ENCODE measurements at regions not wholly inside any gene's neighbourhood (a gene's known extent, or its start where the extent isn't known, plus 50 kb on each side); places are given as distances from the start of the nearest gene placed in this dataset.

DNA sequence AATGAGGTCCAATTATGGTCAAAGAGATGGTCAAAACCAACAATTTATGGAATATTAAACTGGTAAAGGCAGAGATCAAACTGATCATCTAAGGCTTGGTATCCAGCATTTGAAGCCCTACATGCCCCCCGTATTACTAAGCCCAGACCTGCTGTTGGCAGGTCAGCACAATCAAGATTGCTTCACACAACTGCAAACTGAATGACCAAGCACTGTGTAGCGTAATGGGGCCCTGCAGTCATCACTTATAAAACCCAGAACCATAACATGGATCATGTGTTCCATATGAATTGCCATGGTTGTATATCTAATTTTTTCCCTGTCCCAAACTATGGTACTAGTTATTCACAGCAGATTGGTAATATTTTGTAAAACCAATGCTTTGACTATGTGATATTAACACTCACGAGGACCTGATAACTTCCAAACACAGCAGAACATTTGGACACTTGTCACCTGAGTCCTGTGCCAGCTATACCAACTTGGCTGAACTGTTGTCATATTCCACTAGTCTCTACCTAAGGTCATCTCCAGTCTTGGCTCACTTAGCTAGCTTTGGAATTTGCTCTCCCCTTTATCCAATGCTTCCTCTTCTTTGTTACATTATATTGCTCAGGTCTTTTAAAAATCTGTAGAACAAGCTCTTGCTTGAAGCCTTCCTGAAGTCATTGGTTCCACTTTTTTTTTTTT, 81.7 kb upstream of the HMHB1 start:
- no peaks in the 10 kb centered on the region for H3K4me1 ChIP-seq (ENCODE audit: control insufficient read depth, extremely low read depth, insufficient read depth, low read length)
- H3K79me2 ChIP-seq (ENCODE audit: control insufficient read depth, insufficient read depth, low read length), result no peaks in the 10 kb centered on the region
- no peaks in the 10 kb centered on the region for H4K20me1 ChIP-seq (ENCODE audit: control insufficient read depth, extremely low read depth, insufficient read depth, low read length)
- no peaks in the 10 kb centered on the region for H3K9me3 ChIP-seq (ENCODE audit: control insufficient read depth, insufficient read depth, low read depth, low read length)
- TF ChIP-seq, protein P1, sequence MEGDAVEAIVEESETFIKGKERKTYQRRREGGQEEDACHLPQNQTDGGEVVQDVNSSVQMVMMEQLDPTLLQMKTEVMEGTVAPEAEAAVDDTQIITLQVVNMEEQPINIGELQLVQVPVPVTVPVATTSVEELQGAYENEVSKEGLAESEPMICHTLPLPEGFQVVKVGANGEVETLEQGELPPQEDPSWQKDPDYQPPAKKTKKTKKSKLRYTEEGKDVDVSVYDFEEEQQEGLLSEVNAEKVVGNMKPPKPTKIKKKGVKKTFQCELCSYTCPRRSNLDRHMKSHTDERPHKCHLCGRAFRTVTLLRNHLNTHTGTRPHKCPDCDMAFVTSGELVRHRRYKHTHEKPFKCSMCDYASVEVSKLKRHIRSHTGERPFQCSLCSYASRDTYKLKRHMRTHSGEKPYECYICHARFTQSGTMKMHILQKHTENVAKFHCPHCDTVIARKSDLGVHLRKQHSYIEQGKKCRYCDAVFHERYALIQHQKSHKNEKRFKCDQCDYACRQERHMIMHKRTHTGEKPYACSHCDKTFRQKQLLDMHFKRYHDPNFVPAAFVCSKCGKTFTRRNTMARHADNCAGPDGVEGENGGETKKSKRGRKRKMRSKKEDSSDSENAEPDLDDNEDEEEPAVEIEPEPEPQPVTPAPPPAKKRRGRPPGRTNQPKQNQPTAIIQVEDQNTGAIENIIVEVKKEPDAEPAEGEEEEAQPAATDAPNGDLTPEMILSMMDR (conservative IDR thresholded peaks at IDR 0.05 in 1 of 2, IDR thresholded peaks at IDR 0.05 in 1 of 2; ENCODE audit: low read depth in 1 of 2, low read length in 2 of 2), result no peak
- TF ChIP-seq EZH2 (IDR thresholded peaks at IDR 0.05; ENCODE audit: low read length, missing control alignments), result no peak
- H3K4me2 ChIP-seq (ENCODE audit: extremely low read depth, insufficient read depth, low read length), result no peak overlapping the region
- no peak overlapping the region for H3K9ac ChIP-seq (ENCODE audit: insufficient read depth, low read length)
- H3K27me3 ChIP-seq (ENCODE audit: control insufficient read depth, insufficient read depth, low read length), result no peaks in the 10 kb centered on the region
- no peak overlapping the region for H3K4me3 ChIP-seq (replicated peaks in 1 of 4; ENCODE audit: control extremely low read depth in 1 of 4, insufficient read depth in 1 of 4, low read depth in 3 of 4, low read length in 4 of 4)
- DNase-seq (ENCODE audit: low read depth in 2 of 2), result no peak
- H3K36me3 ChIP-seq (ENCODE audit: control insufficient read depth, insufficient read depth, low read length), result no peaks in the 10 kb centered on the region
- no peak overlapping the region for H2AFZ ChIP-seq (ENCODE audit: low read length)
- no peak overlapping the region for H3K27ac ChIP-seq (ENCODE audit: insufficient read depth, low read length)

DNA sequence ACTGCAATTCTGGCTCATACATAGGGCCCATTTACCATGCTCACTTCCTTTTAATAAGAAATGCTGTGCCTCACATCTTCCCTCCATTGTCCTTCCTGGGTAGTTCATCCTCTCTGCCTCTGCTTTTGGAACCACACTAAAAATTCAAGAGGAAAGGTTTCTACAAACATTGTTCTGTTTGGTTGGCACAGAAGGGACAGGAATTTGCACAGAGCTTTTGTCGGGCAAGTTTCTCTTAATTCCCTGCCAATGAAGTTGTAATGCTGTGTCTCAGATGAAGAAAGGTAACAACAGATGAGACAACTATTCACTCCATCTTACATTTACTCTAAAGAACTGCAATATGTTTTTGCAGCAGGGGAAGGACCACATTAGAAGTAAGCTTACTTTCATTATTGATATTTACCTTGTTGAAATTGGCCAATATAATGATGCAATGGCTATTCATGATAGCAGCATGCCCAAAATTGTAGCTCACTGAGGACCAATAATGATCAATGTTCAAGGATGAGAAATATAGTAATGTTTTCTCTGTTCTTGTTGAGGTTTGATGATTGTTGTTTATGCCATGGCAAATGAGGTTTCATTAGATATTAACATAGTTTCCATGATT, 82.5 kb upstream of the HMHB1 start:
- no peaks in the 10 kb centered on the region for H3K9me3 ChIP-seq (ENCODE audit: control insufficient read depth, insufficient read depth, low read depth, low read length)
- H3K27me3 ChIP-seq (ENCODE audit: control insufficient read depth, insufficient read depth, low read length), result no peaks in the 10 kb centered on the region
- no peak overlapping the region for H3K27ac ChIP-seq (ENCODE audit: insufficient read depth, low read length)
- no peaks in the 10 kb centered on the region for H4K20me1 ChIP-seq (ENCODE audit: control insufficient read depth, extremely low read depth, insufficient read depth, low read length)
- H3K4me1 ChIP-seq (ENCODE audit: control insufficient read depth, extremely low read depth, insufficient read depth, low read length), result no peaks in the 10 kb centered on the region
- no peak overlapping the region for H3K4me3 ChIP-seq (replicated peaks in 1 of 4; ENCODE audit: control extremely low read depth in 1 of 4, insufficient read depth in 1 of 4, low read depth in 3 of 4, low read length in 4 of 4)
- H3K79me2 ChIP-seq (ENCODE audit: control insufficient read depth, insufficient read depth, low read length), result no peaks in the 10 kb centered on the region
- no peak overlapping the region for H3K4me2 ChIP-seq (ENCODE audit: extremely low read depth, insufficient read depth, low read length)
- H3K36me3 ChIP-seq (ENCODE audit: control insufficient read depth, insufficient read depth, low read length), result no peaks in the 10 kb centered on the region
- no peak overlapping the region for H2AFZ ChIP-seq (ENCODE audit: low read length)
- TF ChIP-seq, protein P1 (conservative IDR thresholded peaks at IDR 0.05 in 1 of 2, IDR thresholded peaks at IDR 0.05 in 1 of 2; ENCODE audit: low read depth in 1 of 2, low read length in 2 of 2), result no peak
- no peak for TF ChIP-seq EZH2 (IDR thresholded peaks at IDR 0.05; ENCODE audit: low read length, missing control alignments)
- DNase-seq (ENCODE audit: low read depth in 2 of 2), result no peak
- H3K9ac ChIP-seq (ENCODE audit: insufficient read depth, low read length), result no peak overlapping the region

DNA sequence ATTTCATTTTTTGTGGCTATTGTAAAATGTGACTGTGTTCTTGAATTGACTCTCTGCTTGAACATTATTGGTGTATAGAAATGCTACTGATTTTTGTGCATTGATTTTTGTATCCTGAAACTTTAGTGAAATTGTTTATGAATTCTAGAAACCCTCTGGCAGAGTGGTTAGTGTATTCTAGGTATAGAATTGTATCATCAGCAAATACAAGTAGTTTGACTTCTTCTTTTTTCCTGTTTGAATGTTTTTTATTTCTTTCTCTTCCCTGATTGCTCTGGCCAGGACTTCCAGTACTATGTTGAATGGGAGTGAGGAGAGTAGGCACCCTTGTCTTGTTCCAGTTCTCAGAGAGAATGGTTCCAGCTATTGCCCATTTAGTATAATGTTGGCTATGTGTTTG, 88.8 kb upstream of the HMHB1 start:
- Histone ChIP-seq H2AFZ (ENCODE audit: low read length) (no peak overlapping the region), H3K4me1 (ENCODE audit: control insufficient read depth, extremely low read depth, insufficient read depth, low read length) (no peaks in the 10 kb centered on the region), H3K4me2 (ENCODE audit: extremely low read depth, insufficient read depth, low read length) (no peak overlapping the region), H3K27ac (ENCODE audit: insufficient read depth, low read length) (no peak overlapping the region), H3K4me3 (replicated peaks in 1 of 4; ENCODE audit: control extremely low read depth in 1 of 4, insufficient read depth in 1 of 4, low read depth in 3 of 4, low read length in 4 of 4) (no peak overlapping the region), H3K9me3 (ENCODE audit: control insufficient read depth, insufficient read depth, low read depth, low read length) (no peaks in the 10 kb centered on the region), H3K9ac (ENCODE audit: insufficient read depth, low read length) (no peak overlapping the region), H3K79me2 (ENCODE audit: control insufficient read depth, insufficient read depth, low read length) (no peaks in the 10 kb centered on the region), H3K36me3 (ENCODE audit: control insufficient read depth, insufficient read depth, low read length) (no peaks in the 10 kb centered on the region), H3K27me3 (ENCODE audit: control insufficient read depth, insufficient read depth, low read length) (no peaks in the 10 kb centered on the region), H4K20me1 (ENCODE audit: control insufficient read depth, extremely low read depth, insufficient read depth, low read length) (no peaks in the 10 kb centered on the region)
- no peak for DNase-seq (ENCODE audit: low read depth in 2 of 2)
- no peak for TF ChIP-seq EZH2 (IDR thresholded peaks at IDR 0.05; ENCODE audit: low read length, missing control alignments)
- TF ChIP-seq, protein P1 (conservative IDR thresholded peaks at IDR 0.05 in 1 of 2, IDR thresholded peaks at IDR 0.05 in 1 of 2; ENCODE audit: low read depth in 1 of 2, low read length in 2 of 2), result no peak

All from fibroblast of lung (primary cell).